ENCODE measurements at regions not wholly inside any gene's neighbourhood (a gene's known extent, or its start where the extent isn't known, plus 50 kb on each side); places are given as distances from the start of the nearest gene placed in this dataset.
"Not testable (repeated sequence)": the region's sequence is repeated elsewhere in the genome, so short reads cannot be mapped to it uniquely, and the experiment has no call there.

DNA sequence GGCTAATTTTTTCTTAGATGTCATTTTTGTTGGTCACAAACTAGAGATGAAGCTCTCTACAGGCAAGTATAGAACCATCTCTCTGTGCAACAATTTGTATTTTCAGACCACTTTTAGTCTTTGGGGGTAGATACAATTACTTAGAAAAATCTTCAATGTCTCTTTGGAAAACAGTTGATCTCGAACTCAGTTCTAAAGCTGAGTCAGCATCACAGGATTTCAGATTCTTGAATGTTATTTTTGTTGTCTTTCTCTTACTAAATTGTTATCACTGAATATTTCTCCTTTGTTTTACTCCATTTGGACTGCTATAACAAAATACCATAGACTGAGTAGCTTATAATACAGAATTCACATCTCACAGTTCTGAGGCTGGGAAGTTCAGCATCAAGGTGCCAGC is 1557.0 kb downstream of the SI start:
- TF ChIP-seq, protein P1, sequence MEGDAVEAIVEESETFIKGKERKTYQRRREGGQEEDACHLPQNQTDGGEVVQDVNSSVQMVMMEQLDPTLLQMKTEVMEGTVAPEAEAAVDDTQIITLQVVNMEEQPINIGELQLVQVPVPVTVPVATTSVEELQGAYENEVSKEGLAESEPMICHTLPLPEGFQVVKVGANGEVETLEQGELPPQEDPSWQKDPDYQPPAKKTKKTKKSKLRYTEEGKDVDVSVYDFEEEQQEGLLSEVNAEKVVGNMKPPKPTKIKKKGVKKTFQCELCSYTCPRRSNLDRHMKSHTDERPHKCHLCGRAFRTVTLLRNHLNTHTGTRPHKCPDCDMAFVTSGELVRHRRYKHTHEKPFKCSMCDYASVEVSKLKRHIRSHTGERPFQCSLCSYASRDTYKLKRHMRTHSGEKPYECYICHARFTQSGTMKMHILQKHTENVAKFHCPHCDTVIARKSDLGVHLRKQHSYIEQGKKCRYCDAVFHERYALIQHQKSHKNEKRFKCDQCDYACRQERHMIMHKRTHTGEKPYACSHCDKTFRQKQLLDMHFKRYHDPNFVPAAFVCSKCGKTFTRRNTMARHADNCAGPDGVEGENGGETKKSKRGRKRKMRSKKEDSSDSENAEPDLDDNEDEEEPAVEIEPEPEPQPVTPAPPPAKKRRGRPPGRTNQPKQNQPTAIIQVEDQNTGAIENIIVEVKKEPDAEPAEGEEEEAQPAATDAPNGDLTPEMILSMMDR (IDR thresholded peaks at IDR 0.05): no peak
- no peak for TF ChIP-seq POLR2A (IDR thresholded peaks at IDR 0.05)
- WGBS, 2 donors: 90 to 100% methylated on average over 1 of the region's 1 CpG
- H3K4me3 ChIP-seq (replicated peaks in 1 of 3): no peak overlapping the region
- no peak for DNase-seq
- no peaks in the 10 kb centered on the region for H3K4me1 ChIP-seq
- intact Hi-C loops (cut with DNase I): no loop called here
- H3K36me3 ChIP-seq: no peaks in the 10 kb centered on the region
- H3K9me3 ChIP-seq: no peaks in the 10 kb centered on the region
- no peaks in the 10 kb centered on the region for H3K27me3 ChIP-seq
- H3K27ac ChIP-seq: no peak overlapping the region

DNA sequence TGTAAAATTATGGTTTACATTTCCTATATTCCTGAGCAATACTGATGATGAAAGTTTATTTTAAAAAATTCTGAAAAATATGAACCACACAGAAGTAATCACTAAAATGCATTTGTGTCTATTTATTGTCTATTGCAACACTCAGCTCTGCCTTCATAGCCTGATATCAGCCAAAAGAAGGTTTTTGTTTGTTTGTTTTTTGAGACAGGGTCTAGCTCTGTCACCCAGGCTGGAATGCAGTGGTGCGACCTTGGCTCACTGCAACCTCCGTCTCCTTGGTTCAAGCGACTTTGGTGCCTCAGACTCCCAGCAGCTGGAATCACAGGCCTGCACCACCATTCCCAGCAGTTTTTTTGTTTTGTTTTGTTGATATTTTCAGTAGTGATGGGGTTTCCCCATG is 1560.2 kb downstream of the SI start:
- Histone ChIP-seq H3K27me3 (no peaks in the 10 kb centered on the region), H3K9me3 (no peaks in the 10 kb centered on the region), H3K4me3 (replicated peaks in 1 of 3) (no peak overlapping the region), H3K36me3 (no peaks in the 10 kb centered on the region), H3K27ac (no peak overlapping the region), H3K4me1 (no peaks in the 10 kb centered on the region)
- intact Hi-C loops (cut with DNase I): no loop called here
- 96 to 98% methylated on average over 3 of the region's 3 CpGs for WGBS, 2 donors
- no peak for TF ChIP-seq POLR2A (IDR thresholded peaks at IDR 0.05)
- TF ChIP-seq, protein P1 (IDR thresholded peaks at IDR 0.05): no peak
- no peak for DNase-seq

- 45 to 48% methylated on average over 2 of the region's 2 CpGs for WGBS, 2 donors
Measured at GRCh38 chr3:163513149-163513657, 1565.1 kb downstream of the SI start.

DNA sequence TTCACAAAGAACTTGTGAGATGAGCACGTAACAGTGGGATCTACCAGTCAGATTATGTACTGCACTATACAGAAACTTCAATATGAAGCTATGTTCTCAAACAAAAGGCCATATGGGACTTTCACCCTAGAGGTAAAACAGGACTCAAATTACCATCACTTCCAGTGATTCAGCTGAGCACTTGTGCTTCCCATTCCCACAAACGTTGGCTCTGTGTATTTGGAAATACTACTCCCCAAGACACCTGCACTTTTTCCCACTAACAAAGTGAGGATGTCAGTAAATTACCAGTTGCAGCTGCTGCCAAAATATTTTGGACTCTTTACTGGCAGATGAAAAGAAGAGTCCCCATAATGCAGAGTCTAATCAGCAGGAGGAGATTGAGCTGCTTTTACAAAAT is 1570.1 kb downstream of the SI start:
- no peaks in the 10 kb centered on the region for H3K9me3 ChIP-seq
- no peak overlapping the region for H3K4me3 ChIP-seq (replicated peaks in 1 of 3)
- no peak overlapping the region for H3K27ac ChIP-seq
- intact Hi-C loops (cut with DNase I): no loop called here
- TF ChIP-seq, protein P1 (IDR thresholded peaks at IDR 0.05): no peak
- no peak for TF ChIP-seq POLR2A (IDR thresholded peaks at IDR 0.05)
- no peak for DNase-seq
- 38 to 53% methylated on average over 2 of the region's 2 CpGs for WGBS, 2 donors
- H3K36me3 ChIP-seq: no peaks in the 10 kb centered on the region
- no peaks in the 10 kb centered on the region for H3K27me3 ChIP-seq
- no peaks in the 10 kb centered on the region for H3K4me1 ChIP-seq

More at GRCh38 chr3:163513149-163513657, 1565.1 kb downstream of the SI start:
- no peaks in the 10 kb centered on the region for H3K9me3 ChIP-seq
- no peaks in the 10 kb centered on the region for H3K27me3 ChIP-seq
- H3K27ac ChIP-seq: no peak overlapping the region
- TF ChIP-seq, protein P1 (IDR thresholded peaks at IDR 0.05): no peak
- no peak for TF ChIP-seq POLR2A (IDR thresholded peaks at IDR 0.05)
- intact Hi-C loops (cut with DNase I): no loop called here
- H3K36me3 ChIP-seq: no peaks in the 10 kb centered on the region
- no peak overlapping the region for H3K4me3 ChIP-seq (replicated peaks in 1 of 3)
- no peaks in the 10 kb centered on the region for H3K4me1 ChIP-seq
- DNase-seq: no peak

DNA sequence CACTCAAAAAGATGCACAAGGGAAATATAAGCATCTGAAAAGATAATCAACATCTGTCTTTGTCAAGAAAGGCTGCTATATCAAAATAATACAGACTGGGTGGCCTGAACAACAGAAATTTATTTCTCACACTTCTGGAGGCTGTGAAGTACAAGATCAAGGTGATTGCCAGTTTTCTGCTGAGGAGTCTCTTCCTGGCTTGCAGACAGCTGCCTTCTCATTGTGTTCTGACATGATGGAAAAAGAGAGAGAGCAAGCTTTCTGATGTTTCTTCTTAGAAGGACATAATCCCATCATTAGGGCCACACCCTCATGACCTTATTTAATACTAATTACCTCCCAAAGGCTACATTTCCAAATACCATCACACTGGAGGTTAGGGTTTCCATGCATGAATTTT is 1573.3 kb downstream of the SI start:
- intact Hi-C loops (cut with DNase I): no loop called here
- H3K4me1 ChIP-seq: no peaks in the 10 kb centered on the region

GRCh38 chr3:163499736-163500219 is 1578.5 kb downstream of the SI start:
- H3K9me3 ChIP-seq; H3K4me3 ChIP-seq (replicated peaks in 1 of 3); H3K27me3 ChIP-seq; H3K27ac ChIP-seq; H3K36me3 ChIP-seq; H3K4me1 ChIP-seq; DNase-seq; intact Hi-C loops (cut with DNase I): not testable (repeated sequence)
- WGBS, 2 donors: 92 to 94% methylated on average over 10 to 11 of the region's 11 CpGs

More for the DNA sequence above, 1573.3 kb downstream of the SI start:
- Histone ChIP-seq H3K4me3 (replicated peaks in 1 of 3) (no peak overlapping the region), H3K27ac (no peak overlapping the region), H3K36me3 (no peaks in the 10 kb centered on the region), H3K27me3 (no peaks in the 10 kb centered on the region), H3K9me3 (no peaks in the 10 kb centered on the region)
- DNase-seq: no peak
- no peak for TF ChIP-seq POLR2A (IDR thresholded peaks at IDR 0.05)
- TF ChIP-seq, protein P1 (IDR thresholded peaks at IDR 0.05): no peak

- WGBS, 2 donors: 89 to 94% methylated on average over 16 to 28 of the region's 47 CpGs
- H3K27ac ChIP-seq; H3K4me3 ChIP-seq (replicated peaks in 1 of 3); H3K9me3 ChIP-seq; intact Hi-C loops (cut with DNase I); DNase-seq; H3K27me3 ChIP-seq; H3K4me1 ChIP-seq; H3K36me3 ChIP-seq: not testable (repeated sequence)
Measured at GRCh38 chr3:163498842-163499735, 1579.2 kb downstream of the SI start.
